CD4-positive, alpha-beta memory T cell (primary cell): ENCODE measurements at regions not wholly inside any gene's neighbourhood (a gene's known extent, or its start where the extent isn't known, plus 50 kb on each side); places are given as distances from the start of the nearest gene placed in this dataset.

ENCODE experiments used
- CTCF ChIA-PET: fragments of 350-600 bp; sonication (Branson Sonifier 250); formaldehyde crosslinking; loops from one replicate; lab custom pipeline; 2021; ENCODE audit warnings: inconsistent platforms; ENCODE audit not compliant: partially characterized antibody; lab: Charles Lee
- POLR2A ChIA-PET: fragments of 350-600 bp; sonication (Branson Sonifier 250); formaldehyde crosslinking; loops from one replicate; lab custom pipeline; 2021; ENCODE audit not compliant: partially characterized antibody; lab: Charles Lee
- DNase-seq, 5 donors: peaks; one replicate each; pipeline versions ENCODE4 v3.0.0 to v3.0.0-alpha.2; 2020 to 2022; ENCODE audit warnings: mixed read lengths in 1 of 5
- H3K27ac ChIP-seq: one replicate; pipeline ENCODE4 v1.7.0; 2013; ENCODE audit warnings: low read depth, low read length
- H3K27me3 ChIP-seq: 2 replicates; pipeline ENCODE4 v1.7.0; 2013; ENCODE audit warnings: mild to moderate bottlenecking, low read length, moderate library complexity; ENCODE audit not compliant: insufficient read depth
- H3K36me3 ChIP-seq: 2 replicates; pipeline ENCODE4 v1.7.0; 2013; ENCODE audit warnings: mild to moderate bottlenecking, low read length, moderate library complexity; ENCODE audit not compliant: insufficient read depth
- H3K4me1 ChIP-seq: 2 replicates; pipeline ENCODE4 v1.7.0; 2013; ENCODE audit warnings: mild to moderate bottlenecking, low read length, moderate library complexity; ENCODE audit not compliant: insufficient read depth
- H3K4me3 ChIP-seq, 2 donors: one replicate each; pipeline ENCODE4 v1.7.0; 2013; ENCODE audit warnings: low read length in 2 of 2, mild to moderate bottlenecking in 1 of 2
- H3K9me3 ChIP-seq, 2 donors: one replicate each; pipeline ENCODE4 v1.7.0; 2013; ENCODE audit warnings: low read length in 2 of 2, control low read depth in 1 of 2; ENCODE audit not compliant: control insufficient read depth in 1 of 2
- H3K27ac Mint-ChIP-seq, 7 donors: one replicate each; pipeline ENCODE4 v1.8.0; 2020 to 2021; ENCODE audit warnings: mixed read lengths in 7 of 7, mild to moderate bottlenecking in 6 of 7, inconsistent platforms in 3 of 7, moderate library complexity in 3 of 7
- H3K27me3 Mint-ChIP-seq, 2 donors: one replicate each; pipeline ENCODE4 v1.8.0; 2020 to 2021; ENCODE audit warnings: mixed read lengths in 2 of 2
- H3K36me3 Mint-ChIP-seq, 2 donors: one replicate each; pipeline ENCODE4 v1.8.0; 2020 to 2021; ENCODE audit warnings: mixed read lengths in 2 of 2, inconsistent platforms in 1 of 2, mild to moderate bottlenecking in 1 of 2
- H3K4me1 Mint-ChIP-seq, 4 donors: one replicate each; pipeline ENCODE4 v1.8.0; 2020 to 2021; ENCODE audit warnings: mixed read lengths in 4 of 4, mild to moderate bottlenecking in 1 of 4
- H3K4me3 Mint-ChIP-seq, 8 donors: one replicate each; pipeline ENCODE4 v1.8.0; 2020 to 2021; ENCODE audit warnings: mixed read lengths in 8 of 8, mild to moderate bottlenecking in 7 of 8, moderate library complexity in 6 of 8, inconsistent platforms in 3 of 8
- H3K9me3 Mint-ChIP-seq, 8 donors: one replicate each; pipeline ENCODE4 v1.8.0; 2020 to 2021; ENCODE audit warnings: mixed read lengths in 8 of 8, mild to moderate bottlenecking in 5 of 8, inconsistent platforms in 3 of 8, moderate library complexity in 1 of 8
- intact Hi-C: fragments of 100-400 bp; cut with micrococcal nuclease; formaldehyde crosslinking; loops from one replicate; pipeline ENCODE4 v1.15.1; 2023

- Histone ChIP-seq H3K27me3 (no peaks in the 10 kb centered on the region), H3K4me3 (no peak overlapping the region), H3K4me1 (no peaks in the 10 kb centered on the region), H3K9me3 (no peaks in the 10 kb centered on the region), H3K36me3 (no peaks in the 10 kb centered on the region), H3K27ac (no peak overlapping the region)
- intact Hi-C loops, result no loop called here
- Mint-ChIP-seq H3K27me3 (no peaks in the 10 kb centered on the region), H3K27ac (peak overlapping the region in 4 of 7 donors; percentile 7 to 65 (median 38)), H3K9me3 (no peaks in the 10 kb centered on the region), H3K36me3 (no peaks in the 10 kb centered on the region), H3K4me1 (peaks cover 0 to 7% (median 3%) of the 10 kb centered on the region in 4 donors), H3K4me3 (no peak overlapping the region)
- no peak for DNase-seq
- CTCF ChIA-PET, result interaction anchor here (0.7 to 2.6 kb wide), 7 partner anchors 9 to 393 kb away, joined by 3 to 8 read pairs (median 4); no protein-coding TSS in a partner anchor
- POLR2A ChIA-PET, result no interaction called here
Observed at GRCh38 chr7:142418326-142418725, 160.5 kb upstream of the PRSS58 start.

GRCh38 chr7:142414915-142415314, 157.1 kb upstream of the PRSS58 start:
- Histone ChIP-seq H3K4me3 (no peak overlapping the region), H3K4me1 (no peaks in the 10 kb centered on the region), H3K27me3 (no peaks in the 10 kb centered on the region), H3K36me3 (no peaks in the 10 kb centered on the region), H3K27ac (no peak overlapping the region), H3K9me3 (no peaks in the 10 kb centered on the region)
- Mint-ChIP-seq H3K27me3 (no peaks in the 10 kb centered on the region), H3K27ac (peak overlapping the region in 1 of 7 donors; percentile 68), H3K9me3 (peaks cover 0 to 2% (median 0%) of the 10 kb centered on the region in 8 donors), H3K4me3 (no peak overlapping the region), H3K36me3 (no peaks in the 10 kb centered on the region), H3K4me1 (peaks cover 1 to 11% (median 4%) of the 10 kb centered on the region in 4 donors)
- no peak for DNase-seq
- intact Hi-C loops, result no loop called here
- CTCF ChIA-PET, result interaction anchor here (1.1 to 2.7 kb wide), 4 partner anchors 8 to 86 kb away, joined by 3 to 13 read pairs (median 6); no protein-coding TSS in a partner anchor
- POLR2A ChIA-PET, result interaction anchor here (1.0 kb wide), 1 partner anchor 13 kb away, joined by 3 read pairs; no protein-coding TSS in a partner anchor

- Mint-ChIP-seq H3K9me3 (peaks cover 0 to 2% (median 0%) of the 10 kb centered on the region in 8 donors), H3K4me3 (no peak overlapping the region), H3K4me1 (peaks cover 1 to 11% (median 4%) of the 10 kb centered on the region in 4 donors), H3K27me3 (no peaks in the 10 kb centered on the region), H3K36me3 (no peaks in the 10 kb centered on the region), H3K27ac (no peak overlapping the region)
- H3K9me3 ChIP-seq, result no peaks in the 10 kb centered on the region
- no peak for DNase-seq
- H3K36me3 ChIP-seq, result no peaks in the 10 kb centered on the region
- ChIA-PET CTCF (interaction anchor here (0.7 to 2.7 kb wide), 12 partner anchors 9 to 121 kb away, joined by 3 to 13 read pairs (median 6); no protein-coding TSS in a partner anchor), POLR2A (interaction anchor here (1.8 kb wide), 1 partner anchor 396 kb away, joined by 8 read pairs; no protein-coding TSS in a partner anchor)
- no peak overlapping the region for H3K27ac ChIP-seq
- intact Hi-C loops, result no loop called here
- H3K4me1 ChIP-seq, result no peaks in the 10 kb centered on the region
- no peaks in the 10 kb centered on the region for H3K27me3 ChIP-seq
- no peak overlapping the region for H3K4me3 ChIP-seq
Observed at GRCh38 chr7:142414135-142414534, 156.3 kb upstream of the PRSS58 start.

GRCh38 chr7:142413280-142414000, 155.6 kb upstream of the PRSS58 start:
- Histone ChIP-seq H3K36me3 (no peaks in the 10 kb centered on the region), H3K9me3 (no peaks in the 10 kb centered on the region), H3K4me1 (no peaks in the 10 kb centered on the region), H3K27me3 (no peaks in the 10 kb centered on the region), H3K27ac (no peak overlapping the region), H3K4me3 (no peak overlapping the region)
- ChIA-PET POLR2A (interaction anchor here (1.0 to 1.8 kb wide), 2 partner anchors 384 to 397 kb away, joined by 3 to 8 read pairs; no protein-coding TSS in a partner anchor), CTCF (interaction anchor here (0.7 to 2.7 kb wide), 28 partner anchors 10 to 802 kb away, joined by 3 to 13 read pairs (median 4); no protein-coding TSS in a partner anchor)
- no peaks in the 10 kb centered on the region for H3K36me3 Mint-ChIP-seq
- DNase-seq, result no peak
- no peak overlapping the region for H3K4me3 Mint-ChIP-seq
- H3K4me1 Mint-ChIP-seq, result peaks cover 1 to 10% (median 4%) of the 10 kb centered on the region in 4 donors
- H3K9me3 Mint-ChIP-seq, result peaks cover 0 to 2% (median 0%) of the 10 kb centered on the region in 8 donors
- H3K27me3 Mint-ChIP-seq, result no peaks in the 10 kb centered on the region
- intact Hi-C loops, result no loop called here
- H3K27ac Mint-ChIP-seq, result no peak overlapping the region

GRCh38 chr7:142412551-142413193, 154.8 kb upstream of the PRSS58 start:
- Mint-ChIP-seq H3K9me3 (peaks cover 0 to 2% (median 0%) of the 10 kb centered on the region in 8 donors), H3K36me3 (no peaks in the 10 kb centered on the region), H3K27me3 (no peaks in the 10 kb centered on the region), H3K4me3 (peak overlapping the region in 4 of 8 donors; percentile 8 to 36 (median 24)), H3K27ac (peak overlapping the region in 4 of 7 donors; percentile 18 to 74 (median 28)), H3K4me1 (peaks cover 1 to 6% (median 3%) of the 10 kb centered on the region in 4 donors)
- Histone ChIP-seq H3K4me1 (no peaks in the 10 kb centered on the region), H3K36me3 (no peaks in the 10 kb centered on the region), H3K9me3 (no peaks in the 10 kb centered on the region), H3K27me3 (no peaks in the 10 kb centered on the region), H3K27ac (no peak overlapping the region), H3K4me3 (no peak overlapping the region)
- DNase-seq, result peak; percentile 38 to 48 (median 41)
- ChIA-PET POLR2A (interaction anchor here (0.7 to 1.8 kb wide), 3 partner anchors 70 to 397 kb away, joined by 3 to 8 read pairs (median 3); no protein-coding TSS in a partner anchor), CTCF (interaction anchor here (0.7 to 2.7 kb wide), 24 partner anchors 11 to 803 kb away, joined by 3 to 13 read pairs (median 4); no protein-coding TSS in a partner anchor)
- intact Hi-C loops, result loop anchor here (1.0 kb wide), 3 partner anchors 71 to 803 kb away; no protein-coding TSS in a partner anchor

GRCh38 chr7:142409471-142409870, 151.6 kb upstream of the PRSS58 start:
- H3K27me3 ChIP-seq, result no peaks in the 10 kb centered on the region
- POLR2A ChIA-PET, result no interaction called here
- intact Hi-C loops, result no loop called here
- H3K36me3 ChIP-seq, result no peaks in the 10 kb centered on the region
- H3K36me3 Mint-ChIP-seq, result no peaks in the 10 kb centered on the region
- peaks cover 1 to 6% (median 3%) of the 10 kb centered on the region in 4 donors for H3K4me1 Mint-ChIP-seq
- no peak overlapping the region for H3K4me3 ChIP-seq
- H3K27ac ChIP-seq, result no peak overlapping the region
- H3K4me1 ChIP-seq, result no peaks in the 10 kb centered on the region
- no peak overlapping the region for H3K4me3 Mint-ChIP-seq
- H3K27ac Mint-ChIP-seq, result no peak overlapping the region
- H3K9me3 Mint-ChIP-seq, result peaks cover 0 to 2% (median 0%) of the 10 kb centered on the region in 8 donors
- H3K9me3 ChIP-seq, result no peaks in the 10 kb centered on the region
- no peak for DNase-seq
- CTCF ChIA-PET, result interaction anchor here (1.1 kb wide), 1 partner anchor 9 kb away, joined by 4 read pairs; no protein-coding TSS in a partner anchor
- no peaks in the 10 kb centered on the region for H3K27me3 Mint-ChIP-seq
